SK-N-SH (cell line): ENCODE measurements at regions not wholly inside any gene's neighbourhood (a gene's known extent, or its start where the extent isn't known, plus 50 kb on each side); places are given as distances from the start of the nearest gene placed in this dataset.

ENCODE experiments used
- CHD2 ChIP-seq: fragments of 150-350 bp; IDR thresholded peaks from 2 replicates; pipeline ENCODE4 v1.6.1; 2018; ENCODE audit warnings: low read length; ENCODE audit not compliant: partially characterized antibody
- CTCF ChIP-seq: fragments of 200-600 bp; sonication (generic); IDR thresholded peaks from 2 replicates; pipeline ENCODE4 v1.6.1; 2017; ENCODE audit warnings: antibody characterized with exemption, mild to moderate bottlenecking, moderate library complexity
- ELF1 ChIP-seq: IDR thresholded peaks from 2 replicates; pipeline ENCODE4 v1.4.0; 2012
- NFIC ChIP-seq: IDR thresholded peaks from 2 replicates; pipeline ENCODE4 v1.4.0; 2012; ENCODE audit warnings: borderline replicate concordance
- PBX3 ChIP-seq: IDR thresholded peaks from 2 replicates; pipeline ENCODE4; 2012
- POLR2AphosphoS5 ChIP-seq: IDR thresholded peaks from 2 replicates; pipeline ENCODE4 v1.6.1; 2012; ENCODE audit warnings: low read depth, low read length
- REST ChIP-seq: IDR thresholded peaks from 2 replicates; pipeline ENCODE4 v1.6.1; 2012; ENCODE audit warnings: mild to moderate bottlenecking, low read depth, low read length, moderate library complexity
- TCF12 ChIP-seq: IDR thresholded peaks from 2 replicates; pipeline ENCODE4 v1.4.0; 2012

- TF ChIP-seq CTCF: no peak
- no peak for TF ChIP-seq NFIC
- no peak for TF ChIP-seq REST
- no peak for TF ChIP-seq ELF1
- no peak for TF ChIP-seq POLR2AphosphoS5
- TF ChIP-seq PBX3: no peak
- TF ChIP-seq CHD2: no peak
- no peak for TF ChIP-seq TCF12
Measured at GRCh38 chrX:22520128-22520828, 247.6 kb downstream of the CBLL2 start.
